IMR-90 (cell line): ENCODE measurements at regions not wholly inside any gene's neighbourhood (a gene's known extent, or its start where the extent isn't known, plus 50 kb on each side); places are given as distances from the start of the nearest gene placed in this dataset.

Source experiments
- ATAC-seq: fragments of 200-7000 bp; cut with Tn5 transposase; 2 replicates; pipeline ENCODE4 v1.9.1; 2020; ENCODE audit warnings: low read depth, mild to moderate bottlenecking, moderate library complexity
- BruUV-seq: library from RNA; stranded (reverse); fragments of 400-500 nt; replicated peaks from 2 replicates; lab custom pipeline; 2021; lab: Mats Ljungman, UMichigan
- CTCF ChIA-PET: fragments of 300-600 bp; formaldehyde crosslinking; extraction: SDS; loops from one replicate; lab custom pipeline; 2021; ENCODE audit warnings: antibody characterized with exemption; lab: Yijun Ruan, JAX
- POLR2A ChIA-PET: fragments of 300-600 bp; sonication (Branson Sonifier 250); formaldehyde crosslinking; loops from one replicate; lab custom pipeline; 2022; ENCODE audit warnings: antibody characterized with exemption; ENCODE audit not compliant: unreplicated experiment; lab: Charles Lee
- DNase-seq: peaks from one replicate; pipeline ENCODE4 v3.0.0; 2013
- H2AFZ ChIP-seq: replicated peaks from 2 replicates; pipeline ENCODE3; 2013; ENCODE audit warnings: low read length, mild to moderate bottlenecking; ENCODE audit not compliant: poor library complexity
- H2AK5ac ChIP-seq: 2 replicates; pipeline ENCODE4 v1.6.1; 2013; ENCODE audit warnings: low read depth, low read length, inconsistent platforms
- H2AK9ac ChIP-seq: replicated peaks from 2 replicates; pipeline ENCODE3; 2013; ENCODE audit warnings: mild to moderate bottlenecking, low read depth, low read length, moderate library complexity; ENCODE audit not compliant: poor library complexity
- H2BK120ac ChIP-seq: 2 replicates; pipeline ENCODE4 v1.6.1; 2013; ENCODE audit warnings: low read depth, low read length, inconsistent platforms
- H2BK15ac ChIP-seq: 3 replicates; pipeline ENCODE4 v1.6.1; 2013; ENCODE audit warnings: low read depth, low read length, inconsistent platforms
- H2BK20ac ChIP-seq: 2 replicates; pipeline ENCODE4 v1.6.1; 2013; ENCODE audit warnings: low read depth, mild to moderate bottlenecking, inconsistent platforms, low read length, moderate library complexity
- H2BK5ac ChIP-seq: 2 replicates; pipeline ENCODE4 v1.6.1; 2013; ENCODE audit warnings: mild to moderate bottlenecking, low read depth, low read length, inconsistent platforms; ENCODE audit not compliant: poor library complexity, severe bottlenecking
- H3K14ac ChIP-seq: replicated peaks from 2 replicates; pipeline ENCODE4 v1.6.1; 2013; ENCODE audit warnings: low read depth, low read length, inconsistent platforms
- H3K18ac ChIP-seq: 2 replicates; pipeline ENCODE4 v1.6.1; 2013; ENCODE audit warnings: low read depth, low read length, control low read depth
- H3K23ac ChIP-seq: 2 replicates; pipeline ENCODE4 v1.6.1; 2013; ENCODE audit warnings: low read depth, low read length, inconsistent platforms
- H3K27ac ChIP-seq: 2 replicates; pipeline ENCODE4 v1.5.1; 2013; ENCODE audit warnings: mild to moderate bottlenecking, control low read depth, low read length; ENCODE audit not compliant: insufficient read depth
- H3K27me3 ChIP-seq: 2 replicates; pipeline ENCODE4 v1.6.1; 2013; ENCODE audit warnings: low read length; ENCODE audit not compliant: control insufficient read depth, insufficient read depth
- H3K36me3 ChIP-seq: 2 replicates; pipeline ENCODE4 v1.6.1; 2013; ENCODE audit warnings: low read length, mixed read lengths; ENCODE audit not compliant: control insufficient read depth, insufficient read depth
- H3K4ac ChIP-seq: 2 replicates; pipeline ENCODE4 v1.6.1; 2013; ENCODE audit warnings: low read depth, low read length, inconsistent platforms
- H3K4me1 ChIP-seq: 2 replicates; pipeline ENCODE4 v1.6.1; 2013; ENCODE audit warnings: low read length, mixed read lengths; ENCODE audit not compliant: control insufficient read depth, insufficient read depth
- H3K4me2 ChIP-seq: 2 replicates; pipeline ENCODE4 v1.6.1; 2013; ENCODE audit warnings: low read depth, mild to moderate bottlenecking, control low read depth, low read length, moderate library complexity
- H3K4me3 ChIP-seq: 2 replicates; pipeline ENCODE4 v1.5.1; 2013; ENCODE audit warnings: low read depth, mild to moderate bottlenecking, control low read depth, low read length, moderate library complexity; ENCODE audit not compliant: insufficient read depth
- H3K56ac ChIP-seq: 2 replicates; pipeline ENCODE4 v1.6.1; 2013; ENCODE audit warnings: low read length, inconsistent platforms; ENCODE audit not compliant: insufficient read depth; ENCODE audit errors: extremely low read depth
- H3K79me1 ChIP-seq, 2 experiments: 2 replicates each; pipeline ENCODE4 v1.6.1; 2013; ENCODE audit warnings: low read length in 2 of 2, inconsistent platforms in 1 of 2, low read depth in 1 of 2
- H3K9ac ChIP-seq: 2 replicates; pipeline ENCODE4 v1.6.1; 2013; ENCODE audit warnings: low read depth, low read length, control low read depth
- H3K9me1 ChIP-seq: 2 replicates; pipeline ENCODE4 v1.6.1; 2013; ENCODE audit warnings: low read length, inconsistent platforms; ENCODE audit not compliant: insufficient read depth
- H3K9me3 ChIP-seq: 2 replicates; pipeline ENCODE4 v1.6.1; 2013; ENCODE audit warnings: low read length; ENCODE audit not compliant: control insufficient read depth, insufficient read depth
- H4K20me1 ChIP-seq: 2 replicates; pipeline ENCODE4 v1.6.1; 2013; ENCODE audit warnings: low read length, inconsistent platforms; ENCODE audit not compliant: insufficient read depth
- H4K5ac ChIP-seq: 2 replicates; pipeline ENCODE4 v1.6.1; 2013; ENCODE audit warnings: mild to moderate bottlenecking, low read depth, low read length, control low read depth
- H4K8ac ChIP-seq, 2 experiments: 2 replicates each; pipeline ENCODE4 v1.6.1; 2013; ENCODE audit warnings: low read depth in 2 of 2, low read length in 2 of 2, control low read depth in 1 of 2, inconsistent platforms in 1 of 2
- H4K91ac ChIP-seq: 2 replicates; pipeline ENCODE4 v1.6.1; 2013; ENCODE audit warnings: low read depth, low read length, inconsistent platforms; ENCODE audit not compliant: insufficient read depth
- BHLHE40 ChIP-seq: fragments of 150-350 bp; IDR thresholded peaks from 2 replicates; pipeline ENCODE4 v1.6.1; 2016; ENCODE audit warnings: mild to moderate bottlenecking, low read depth, low read length
- CHD1 ChIP-seq: IDR thresholded peaks from 2 replicates; pipeline ENCODE4 v1.6.1; 2012; ENCODE audit warnings: low read depth, low read length, improper control_type of control experiment
- FOS ChIP-seq: fragments of 150-350 bp; IDR thresholded peaks from 2 replicates; pipeline ENCODE4 v1.6.1; 2016; ENCODE audit warnings: low read depth, low read length
- MAFK ChIP-seq: IDR thresholded peaks from 2 replicates; pipeline ENCODE4 v1.6.1; 2012; ENCODE audit warnings: low read depth, low read length, improper control_type of control experiment
- NFE2L2 ChIP-seq: fragments of 150-350 bp; IDR thresholded peaks from 2 replicates; pipeline ENCODE4 v1.6.1; 2016; ENCODE audit warnings: low read depth, mild to moderate bottlenecking, low read length
- SMC3 ChIP-seq: fragments of 150-350 bp; IDR thresholded peaks from 2 replicates; pipeline ENCODE4 v1.6.1; 2016; ENCODE audit warnings: low read depth, mild to moderate bottlenecking, antibody characterized with exemption, low read length, moderate library complexity
- dilution Hi-C: fragments of 300-500 bp; cut with HindIII; formaldehyde crosslinking; loops from one replicate; pipeline ENCODE4 v1.14.3; 2018; ENCODE audit warnings: low sequenced_read_pairs; ENCODE audit not compliant: unreplicated experiment
- in situ Hi-C: fragments of 300-500 bp; cut with MboI; formaldehyde crosslinking; loops from 3 replicates; pipeline ENCODE4 v1.14.3; 2019; ENCODE audit warnings: low sequenced_read_pairs, inconsistent platforms, mixed read lengths
- intact Hi-C: fragments of 100-400 bp; cut with micrococcal nuclease; formaldehyde crosslinking; loops from 2 replicates; pipeline ENCODE4 v1.10.0; 2022

GRCh38 chr4:60575336-60575735 lies 624.8 kb upstream of the ADGRL3 start:
- TF ChIP-seq CHD1 = no peak
- TF ChIP-seq BHLHE40 = no peak
- no peak for TF ChIP-seq NFE2L2
- no peak for TF ChIP-seq FOS
- peak; percentile 70 for TF ChIP-seq MAFK
- TF ChIP-seq SMC3 = no peak
- H2AK9ac ChIP-seq = no peak overlapping the region
- no peak overlapping the region for H3K27ac ChIP-seq
- no peak overlapping the region for H4K5ac ChIP-seq
- DNase-seq = no peak
- H3K79me1 ChIP-seq = no peaks in the 10 kb centered on the region
- CTCF ChIA-PET = no interaction called here
- no peak overlapping the region for H3K4me3 ChIP-seq
- H2AFZ ChIP-seq = no peak overlapping the region
- no peak overlapping the region for H2BK120ac ChIP-seq
- H3K14ac ChIP-seq = no peak overlapping the region
- no peak overlapping the region for H3K18ac ChIP-seq
- H2BK20ac ChIP-seq = no peak overlapping the region
- H3K36me3 ChIP-seq = no peaks in the 10 kb centered on the region
- H4K91ac ChIP-seq = no peak overlapping the region
- no peak for ATAC-seq
- no peak overlapping the region for H3K23ac ChIP-seq
- no peaks in the 10 kb centered on the region for H3K27me3 ChIP-seq
- H3K9ac ChIP-seq = no peak overlapping the region
- H2BK5ac ChIP-seq = no peak overlapping the region
- H2AK5ac ChIP-seq = no peak overlapping the region
- no peak overlapping the region for H3K4ac ChIP-seq
- POLR2A ChIA-PET = no interaction called here
- H4K20me1 ChIP-seq = no peaks in the 10 kb centered on the region
- dilution Hi-C loops = no loop called here
- no peaks in the 10 kb centered on the region for H3K9me1 ChIP-seq
- BruUV-seq = no TSS peak
- in situ Hi-C loops = no loop called here
- no peak overlapping the region for H3K4me2 ChIP-seq
- no peak overlapping the region for H2BK15ac ChIP-seq
- no peaks in the 10 kb centered on the region for H3K4me1 ChIP-seq
- no peak overlapping the region for H4K8ac ChIP-seq
- intact Hi-C loops = no loop called here
- no peaks in the 10 kb centered on the region for H3K9me3 ChIP-seq
- H3K56ac ChIP-seq = no peak overlapping the region
